ENCODE measurements at regions not wholly inside any gene's neighbourhood (a gene's known extent, or its start where the extent isn't known, plus 50 kb on each side); places are given as distances from the start of the nearest gene placed in this dataset.
"Not testable (repeated sequence)": the region's sequence is repeated elsewhere in the genome, so short reads cannot be mapped to it uniquely, and the experiment has no call there.

GRCh38 chr11:48803955-48804354, 179.7 kb downstream of the TRIM51G start:
- not testable (repeated sequence) for H3K27me3 Mint-ChIP-seq; H3K4me3 Mint-ChIP-seq (ENCODE audit: low read depth); H3K4me1 Mint-ChIP-seq (ENCODE audit: low read depth); H3K27ac Mint-ChIP-seq; DNase-seq (ENCODE audit: low spot score, unreplicated experiment); H3K36me3 Mint-ChIP-seq (ENCODE audit: insufficient read depth)
- H3K9me3 Mint-ChIP-seq (ENCODE audit: low read depth) = peaks cover 54% of the 10 kb centered on the region
